HG03108 (cell line): ENCODE measurements at regions not wholly inside any gene's neighbourhood (a gene's known extent, or its start where the extent isn't known, plus 50 kb on each side); places are given as distances from the start of the nearest gene placed in this dataset.
"Not testable (repeated sequence)": the region's sequence is repeated elsewhere in the genome, so short reads cannot be mapped to it uniquely, and the experiment has no call there.

ENCODE experiments used
- ATAC-seq: cut with Tn5 transposase; IDR thresholded peaks from one replicate; pipeline ENCODE4 v1.9.1; 2021; ENCODE audit warnings: moderate library complexity; ENCODE audit not compliant: unreplicated experiment

- no peak for ATAC-seq
Measured at GRCh38 chr13:21228738-21229137, 52.3 kb downstream of the MRPL57 start.

- ATAC-seq: no peak
Measured at GRCh38 chr13:21229241-21230024, 53.0 kb downstream of the MRPL57 start.

- ATAC-seq: no peak
Measured at GRCh38 chr13:21230516-21230915, 54.1 kb downstream of the MRPL57 start.

GRCh38 chr13:21231426-21231940 is 55.0 kb downstream of the MRPL57 start:
- ATAC-seq: no peak

GRCh38 chr13:21232196-21232595 is 55.7 kb downstream of the MRPL57 start:
- ATAC-seq: no peak

GRCh38 chr13:21232599-21232998 is 56.1 kb downstream of the MRPL57 start:
- ATAC-seq: no peak

GRCh38 chr13:21233086-21233485 is 56.6 kb downstream of the MRPL57 start:
- no peak for ATAC-seq

GRCh38 chr13:21234526-21234925 is 58.1 kb downstream of the MRPL57 start:
- ATAC-seq: no peak

GRCh38 chr13:21235174-21235573 is 58.7 kb downstream of the MRPL57 start:
- no peak for ATAC-seq

- ATAC-seq: no peak
Measured at GRCh38 chr13:21237081-21237480, 60.6 kb downstream of the MRPL57 start.

- no peak for ATAC-seq
Measured at GRCh38 chr13:21238267-21238666, 61.8 kb downstream of the MRPL57 start.

- ATAC-seq: no peak
Measured at GRCh38 chr13:21240586-21240985, 64.1 kb downstream of the MRPL57 start.

GRCh38 chr13:21242236-21242635 is 65.8 kb downstream of the MRPL57 start:
- ATAC-seq: no peak

- ATAC-seq: no peak
Measured at GRCh38 chr13:21243045-21243897, 66.8 kb downstream of the MRPL57 start.

- ATAC-seq: not testable (repeated sequence)
Measured at GRCh38 chr13:21243898-21244184, 67.4 kb downstream of the MRPL57 start.

- ATAC-seq: no peak
Measured at GRCh38 chr13:21246761-21247452, 70.4 kb downstream of the MRPL57 start.

- ATAC-seq: no peak
Measured at GRCh38 chr13:21256351-21256761, 79.9 kb downstream of the MRPL57 start.

GRCh38 chr13:21256891-21257290 is 80.4 kb downstream of the MRPL57 start:
- ATAC-seq: no peak

- ATAC-seq: no peak
Measured at GRCh38 chr13:21259571-21260455, 83.4 kb downstream of the MRPL57 start.

- ATAC-seq: not testable (repeated sequence)
Measured at GRCh38 chr13:21260561-21261290, 84.3 kb downstream of the MRPL57 start.
